Smooth muscle cell (in vitro differentiated cells): ENCODE measurements at regions not wholly inside any gene's neighbourhood (a gene's known extent, or its start where the extent isn't known, plus 50 kb on each side); places are given as distances from the start of the nearest gene placed in this dataset.
"Not testable (repeated sequence)": the region's sequence is repeated elsewhere in the genome, so short reads cannot be mapped to it uniquely, and the experiment has no call there.

ENCODE experiments used
- DNase-seq: peaks from one replicate; lab custom pipeline; 2025; ENCODE audit not compliant: unreplicated experiment; lab: John Stamatoyannopoulos, UW
- H2AFZ ChIP-seq: fragments of 200-600 bp; sonication (generic); 2 replicates; pipeline ENCODE4 v1.6.0; 2016; ENCODE audit warnings: antibody characterized with exemption, low read depth, mild to moderate bottlenecking
- H3F3A ChIP-seq: fragments of 200-600 bp; sonication (generic); 2 replicates; pipeline ENCODE4 v1.6.0; 2017; ENCODE audit warnings: antibody characterized with exemption, low read depth
- H3K27ac ChIP-seq: fragments of 200-600 bp; sonication (generic); 2 replicates; pipeline ENCODE4 v1.5.1; 2016; ENCODE audit warnings: low read depth, mild to moderate bottlenecking
- H3K27me3 ChIP-seq: fragments of 200-600 bp; sonication (generic); 2 replicates; pipeline ENCODE4 v1.6.1; 2016; ENCODE audit warnings: low read depth, mild to moderate bottlenecking
- H3K36me3 ChIP-seq: fragments of 200-600 bp; sonication (generic); 2 replicates; pipeline ENCODE4 v1.5.1; 2016; ENCODE audit warnings: low read depth
- H3K4me1 ChIP-seq: fragments of 200-600 bp; sonication (generic); 2 replicates; pipeline ENCODE4 v1.5.1; 2016; ENCODE audit warnings: low read depth
- H3K4me2 ChIP-seq: fragments of 200-600 bp; sonication (generic); 2 replicates; pipeline ENCODE4 v1.6.0; 2016; ENCODE audit warnings: mild to moderate bottlenecking
- H3K4me3 ChIP-seq: fragments of 200-600 bp; sonication (generic); 2 replicates; pipeline ENCODE4 v1.5.1; 2016; ENCODE audit warnings: mild to moderate bottlenecking
- H3K79me2 ChIP-seq: fragments of 200-600 bp; sonication (generic); 2 replicates; pipeline ENCODE4 v1.6.0; 2016; ENCODE audit warnings: low read depth, mild to moderate bottlenecking
- H3K9ac ChIP-seq: fragments of 200-600 bp; sonication (generic); 2 replicates; pipeline ENCODE4 v1.6.0; 2016; ENCODE audit warnings: low read depth
- H3K9me3 ChIP-seq: fragments of 200-600 bp; sonication (generic); replicated peaks from 2 replicates; pipeline ENCODE4 v1.5.1; 2016; ENCODE audit warnings: low read depth
- H4K20me1 ChIP-seq: fragments of 200-600 bp; sonication (generic); 2 replicates; pipeline ENCODE4 v1.6.0; 2016; ENCODE audit warnings: low read depth
- WGBS: methylation state at CpG from one replicate; pipeline ENCODE4 v1.1.7; 2016; ENCODE audit warnings: low lambda C conversion rate; 5-methylcytosine and 5-hydroxymethylcytosine counted together
- TF ChIP-seq, protein P1 (sequence below): fragments of 200-600 bp; sonication (generic); IDR thresholded peaks from 2 replicates; pipeline ENCODE4 v1.5.1; 2017; ENCODE audit warnings: borderline replicate concordance, mild to moderate bottlenecking, antibody characterized with exemption; ENCODE audit not compliant: insufficient read depth, poor library complexity, severe bottlenecking

DNA sequence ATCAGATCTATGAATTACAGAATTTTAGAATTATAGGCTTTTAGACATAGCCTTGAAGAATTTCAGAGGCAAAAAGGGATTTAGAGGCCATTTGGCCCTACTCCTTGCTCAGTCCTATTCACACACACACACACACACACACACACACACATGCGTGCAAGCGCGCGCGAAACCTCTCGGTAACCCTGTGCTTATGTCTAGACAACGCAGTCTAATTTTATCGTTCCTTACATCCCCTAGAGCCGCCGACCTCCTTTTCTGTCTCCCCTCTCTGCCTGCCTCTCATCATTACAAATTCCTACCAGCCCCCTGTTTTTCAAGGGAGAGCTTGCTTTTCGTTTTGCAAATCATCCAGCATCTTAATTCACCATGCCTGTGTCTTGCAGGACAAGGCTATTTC is 252.1 kb downstream of the FOXD2 start:
- no peak overlapping the region for H2AFZ ChIP-seq
- DNase-seq: no peak
- no peaks in the 10 kb centered on the region for H3F3A ChIP-seq
- H3K4me2 ChIP-seq: no peak overlapping the region
- no peaks in the 10 kb centered on the region for H3K79me2 ChIP-seq
- no peaks in the 10 kb centered on the region for H3K36me3 ChIP-seq
- peaks cover 64% of the 10 kb centered on the region for H3K27me3 ChIP-seq
- H3K27ac ChIP-seq: no peak overlapping the region
- no peak overlapping the region for H3K9ac ChIP-seq
- 89% methylated on average over 11 of the region's 11 CpGs for WGBS
- peaks cover 61% of the 10 kb centered on the region for H3K4me1 ChIP-seq
- H3K9me3 ChIP-seq: no peaks in the 10 kb centered on the region
- H4K20me1 ChIP-seq: no peaks in the 10 kb centered on the region
- TF ChIP-seq, protein P1, sequence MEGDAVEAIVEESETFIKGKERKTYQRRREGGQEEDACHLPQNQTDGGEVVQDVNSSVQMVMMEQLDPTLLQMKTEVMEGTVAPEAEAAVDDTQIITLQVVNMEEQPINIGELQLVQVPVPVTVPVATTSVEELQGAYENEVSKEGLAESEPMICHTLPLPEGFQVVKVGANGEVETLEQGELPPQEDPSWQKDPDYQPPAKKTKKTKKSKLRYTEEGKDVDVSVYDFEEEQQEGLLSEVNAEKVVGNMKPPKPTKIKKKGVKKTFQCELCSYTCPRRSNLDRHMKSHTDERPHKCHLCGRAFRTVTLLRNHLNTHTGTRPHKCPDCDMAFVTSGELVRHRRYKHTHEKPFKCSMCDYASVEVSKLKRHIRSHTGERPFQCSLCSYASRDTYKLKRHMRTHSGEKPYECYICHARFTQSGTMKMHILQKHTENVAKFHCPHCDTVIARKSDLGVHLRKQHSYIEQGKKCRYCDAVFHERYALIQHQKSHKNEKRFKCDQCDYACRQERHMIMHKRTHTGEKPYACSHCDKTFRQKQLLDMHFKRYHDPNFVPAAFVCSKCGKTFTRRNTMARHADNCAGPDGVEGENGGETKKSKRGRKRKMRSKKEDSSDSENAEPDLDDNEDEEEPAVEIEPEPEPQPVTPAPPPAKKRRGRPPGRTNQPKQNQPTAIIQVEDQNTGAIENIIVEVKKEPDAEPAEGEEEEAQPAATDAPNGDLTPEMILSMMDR: no peak
- no peak overlapping the region for H3K4me3 ChIP-seq

DNA sequence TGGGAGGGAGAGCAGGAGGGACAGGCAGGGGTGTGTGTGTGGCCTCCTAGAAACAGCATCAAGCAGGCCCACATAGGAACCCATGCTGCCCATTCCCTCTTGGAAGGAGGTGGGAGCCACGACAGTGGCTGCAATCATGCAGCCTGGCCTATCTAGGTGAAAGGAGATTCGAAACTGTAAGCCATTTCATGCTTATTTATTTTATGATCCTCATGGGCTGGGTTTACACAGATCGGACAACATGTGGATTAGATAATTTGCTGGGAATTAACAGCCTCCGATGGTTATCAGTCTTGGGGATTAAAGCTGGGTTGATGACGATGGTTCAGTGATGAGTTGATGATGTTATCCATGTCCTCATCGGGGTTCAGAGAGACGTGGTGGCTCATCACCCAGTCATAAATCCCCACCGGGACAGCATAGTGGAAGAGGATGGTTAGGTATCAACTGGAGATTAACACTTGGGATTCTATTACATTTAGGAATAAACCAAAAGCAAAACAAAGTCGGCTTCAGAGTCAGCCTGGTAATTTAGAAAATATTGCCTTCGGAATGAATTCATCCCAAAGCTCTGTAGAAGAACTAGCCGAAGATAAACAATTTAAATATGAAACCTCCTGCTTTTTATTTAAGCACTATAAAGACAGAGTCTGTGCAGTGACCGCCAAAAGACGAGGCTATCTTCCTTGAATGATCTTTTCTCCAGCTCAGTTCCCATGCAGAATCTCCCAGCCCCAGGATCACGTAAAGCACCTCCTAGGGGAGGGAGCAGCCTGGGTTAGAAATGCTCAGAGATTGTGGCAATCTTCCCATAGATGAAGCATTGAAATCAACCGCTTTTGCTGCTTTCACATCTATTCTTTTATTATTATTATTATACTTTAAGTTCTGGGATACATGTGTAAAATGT is 252.8 kb downstream of the FOXD2 start:
- Histone ChIP-seq H3K79me2 (no peaks in the 10 kb centered on the region), H3K4me1 (peaks cover 54% of the 10 kb centered on the region), H3K4me2 (no peak overlapping the region), H3K27ac (no peak overlapping the region), H3F3A (no peaks in the 10 kb centered on the region), H3K9ac (no peak overlapping the region), H3K36me3 (no peaks in the 10 kb centered on the region), H3K27me3 (peaks cover 71% of the 10 kb centered on the region), H3K9me3 (no peaks in the 10 kb centered on the region), H3K4me3 (no peak overlapping the region), H4K20me1 (no peaks in the 10 kb centered on the region), H2AFZ (no peak overlapping the region)
- no peak for DNase-seq
- 43% methylated on average over 15 of the region's 15 CpGs for WGBS
- TF ChIP-seq, protein P1: no peak

DNA sequence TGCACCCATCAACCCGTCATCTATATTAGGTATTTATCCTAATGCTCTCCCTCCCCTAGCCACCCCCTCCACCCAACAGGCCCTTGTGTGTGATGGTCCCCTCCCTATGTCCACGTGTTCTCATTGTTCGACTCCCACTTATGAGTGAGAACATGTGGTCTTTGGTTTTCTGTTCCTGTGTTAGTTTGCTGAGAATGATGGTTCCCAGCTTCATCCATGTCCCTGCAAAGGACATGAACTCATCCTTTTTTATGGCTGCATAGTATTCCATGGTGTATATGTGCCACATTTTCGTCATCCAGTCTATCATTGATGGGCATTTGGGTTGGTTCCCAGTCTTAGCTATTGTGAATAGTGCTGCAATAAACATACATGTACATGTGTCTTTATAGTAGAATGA is 253.4 kb downstream of the FOXD2 start:
- not testable (repeated sequence) for H3K4me2 ChIP-seq

DNA sequence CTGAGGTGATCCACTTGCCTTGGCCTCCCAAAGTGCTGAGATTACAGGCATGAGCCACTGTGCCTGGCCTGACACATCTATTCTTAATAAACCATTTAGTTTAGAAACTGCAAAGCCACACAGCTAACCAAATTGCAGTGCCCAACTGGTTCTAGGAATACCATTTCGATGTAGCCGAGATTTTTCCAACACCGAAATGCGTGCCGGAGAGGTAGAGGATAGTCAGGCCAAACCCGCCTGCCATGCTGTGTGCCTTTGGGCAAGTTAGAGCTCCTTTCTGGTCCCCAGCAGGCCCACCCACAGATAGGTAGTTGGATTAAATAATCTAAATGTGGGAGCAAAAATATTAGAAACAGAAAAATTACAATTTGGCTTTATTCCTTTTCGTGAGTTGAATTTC is 254.4 kb downstream of the FOXD2 start:
- Histone ChIP-seq H3K9me3 (no peaks in the 10 kb centered on the region), H3K27ac (no peak overlapping the region), H3K79me2 (no peaks in the 10 kb centered on the region), H2AFZ (no peak overlapping the region), H3K9ac (no peak overlapping the region), H3F3A (no peaks in the 10 kb centered on the region), H3K4me2 (no peak overlapping the region), H3K36me3 (no peaks in the 10 kb centered on the region), H3K4me1 (peaks cover 43% of the 10 kb centered on the region), H3K4me3 (no peak overlapping the region), H4K20me1 (no peaks in the 10 kb centered on the region), H3K27me3 (peaks cover 76% of the 10 kb centered on the region)
- DNase-seq: no peak
- TF ChIP-seq, protein P1: no peak
- WGBS: 98% methylated on average over 7 of the region's 7 CpGs

More for the DNA sequence above, 253.4 kb downstream of the FOXD2 start:
- WGBS: 98% methylated on average over 4 of the region's 4 CpGs
- H3K79me2 ChIP-seq, H3K9ac ChIP-seq, H3K36me3 ChIP-seq, H3F3A ChIP-seq, H2AFZ ChIP-seq, H3K4me3 ChIP-seq, H3K27ac ChIP-seq, H3K9me3 ChIP-seq, H4K20me1 ChIP-seq, DNase-seq: not testable (repeated sequence)
- Histone ChIP-seq H3K27me3 (peaks cover 78% of the 10 kb centered on the region), H3K4me1 (peaks cover 50% of the 10 kb centered on the region)
